HepG2 (cell line): ENCODE measurements at regions not wholly inside any gene's neighbourhood (a gene's known extent, or its start where the extent isn't known, plus 50 kb on each side); places are given as distances from the start of the nearest gene placed in this dataset.

Experiments
- ATAC-seq: fragments of 200-7000 bp; cut with Tn5 transposase; 3 replicates; pipeline ENCODE4 v1.9.1; 2020; ENCODE audit warnings: mild to moderate bottlenecking, moderate library complexity
- BruUV-seq: library from RNA; stranded (reverse); fragments of 400-500 nt; replicated peaks from 2 replicates; lab custom pipeline; 2021; lab: Mats Ljungman, UMichigan
- CTCF ChIA-PET: fragments of 300-600 bp; formaldehyde crosslinking; extraction: SDS; loops from one replicate; lab custom pipeline; 2021; ENCODE audit warnings: low total read pairs, inconsistent platforms, low intra/inter-chr PET ratio; lab: Yijun Ruan, JAX
- POLR2A ChIA-PET: fragments of 350-600 bp; sonication (Branson Sonifier 250); formaldehyde crosslinking; loops from one replicate; lab custom pipeline; 2020; ENCODE audit warnings: antibody characterized with exemption, inconsistent platforms; lab: Yijun Ruan, JAX
- DNase-seq: peaks from one replicate; pipeline ENCODE4 v3.0.0-alpha.2; 2015; ENCODE audit warnings: low spot score
- FAIRE-seq: peaks from 3 replicates; lab custom pipeline; 2011; peaks lifted over from hg19 to GRCh38; lab: Jason Lieb, UNC
- H2AFZ ChIP-seq: one replicate; pipeline ENCODE4 v1.6.1; 2011; ENCODE audit warnings: low read length, inconsistent platforms
- H3K27ac ChIP-seq: fragments of 300-600 bp; 3 replicates; pipeline ENCODE4 v1.8.0; 2011; ENCODE audit warnings: mixed run types, mild to moderate bottlenecking, mixed read lengths, low read length, inconsistent platforms; ENCODE audit not compliant: insufficient read depth; ENCODE audit errors: extremely low read length
- H3K27me3 ChIP-seq, 2 experiments: fragments of 200-600 bp in 1 of 2; 2 replicates in 1 of 2; 3 replicates in 1 of 2; pipeline versions ENCODE4 v1.6.0 to v1.8.0; 2011; ENCODE audit warnings: low read length in 2 of 2, mild to moderate bottlenecking in 2 of 2, moderate library complexity in 2 of 2, inconsistent platforms in 1 of 2; ENCODE audit not compliant: insufficient read depth in 2 of 2, control insufficient read depth in 1 of 2
- H3K36me3 ChIP-seq, 2 experiments: fragments of 200-600 bp in 1 of 2; replicated peaks in 1 of 2; 2 replicates in 1 of 2; 3 replicates in 1 of 2; pipeline versions ENCODE4 v1.5.1 to v1.8.0; 2011; ENCODE audit warnings: low read length in 2 of 2, inconsistent platforms in 1 of 2; ENCODE audit not compliant: insufficient read depth in 2 of 2, control insufficient read depth in 1 of 2
- H3K4me1 ChIP-seq: 2 replicates; pipeline ENCODE4 v1.5.1; 2012; ENCODE audit warnings: low read length, inconsistent platforms; ENCODE audit not compliant: insufficient read depth
- H3K4me2 ChIP-seq: 2 replicates; pipeline ENCODE4 v1.6.0; 2011; ENCODE audit warnings: low read depth, low read length, inconsistent platforms
- H3K4me3 ChIP-seq, 3 experiments: fragments of 200-600 bp in 1 of 3; sonication (generic), shearing (Covaris generic) in 1 of 3; replicated peaks in 1 of 3; 2 replicates each; pipeline ENCODE4 v1.5.1; 2011 to 2016; ENCODE audit warnings: low read length in 3 of 3, inconsistent platforms in 2 of 3, low read depth in 2 of 3, mild to moderate bottlenecking in 2 of 3, control low read depth in 1 of 3, mixed read lengths in 1 of 3; ENCODE audit not compliant: insufficient read depth in 1 of 3
- H3K79me2 ChIP-seq: one replicate; pipeline ENCODE4 v1.6.1; 2011; ENCODE audit warnings: low read length, inconsistent platforms; ENCODE audit not compliant: insufficient read depth
- H3K9ac ChIP-seq: 2 replicates; pipeline ENCODE4 v1.6.0; 2011; ENCODE audit warnings: mild to moderate bottlenecking, low read depth, low read length, inconsistent platforms; ENCODE audit not compliant: insufficient read depth
- H3K9me3 ChIP-seq: 2 replicates; pipeline ENCODE4 v1.5.1; 2012; ENCODE audit warnings: mild to moderate bottlenecking, low read length
- H4K20me1 ChIP-seq: 2 replicates; pipeline ENCODE4 v1.6.0; 2011; ENCODE audit warnings: inconsistent platforms, mild to moderate bottlenecking, low read length, moderate library complexity; ENCODE audit not compliant: insufficient read depth
- CEBPG ChIP-seq: IDR thresholded peaks from 2 replicates; pipeline ENCODE4 v1.6.1; 2016
- CHD4 ChIP-seq: fragments of 200-600 bp; sonication (generic); IDR thresholded peaks from 2 replicates; pipeline ENCODE4 v1.7.0; 2017; ENCODE audit warnings: mild to moderate bottlenecking, low read length, borderline replicate concordance
- EP300 ChIP-seq, 3 experiments: sonication (generic) in 1 of 3; formaldehyde crosslinking in 1 of 3; IDR thresholded peaks; 2 replicates each; pipeline versions ENCODE4 v1.5.1 to v1.6.1; 2011 to 2020; ENCODE audit warnings: low read depth in 2 of 3, low read length in 2 of 3, borderline replicate concordance in 1 of 3, improper control_type of control experiment in 1 of 3, mild to moderate bottlenecking in 1 of 3, missing genetic modification reagents in 1 of 3, moderate library complexity in 1 of 3
- GATAD2A ChIP-seq: IDR thresholded peaks from 2 replicates; pipeline ENCODE4 v1.6.1; 2016
- IRF2 ChIP-seq: IDR thresholded peaks from 2 replicates; pipeline ENCODE4 v1.6.1; 2018; ENCODE audit warnings: missing genetic modification reagents, missing compliant biosample characterization
- ISX ChIP-seq: sonication (generic); formaldehyde crosslinking; conservative IDR thresholded peaks from 2 replicates; pipeline ENCODE4 v1.5.0; 2020; ENCODE audit warnings: missing genetic modification reagents
- KMT2B ChIP-seq: IDR thresholded peaks from 2 replicates; pipeline ENCODE4 v1.6.1; 2016; ENCODE audit warnings: missing genetic modification reagents, missing compliant biosample characterization
- MXD3 ChIP-seq: IDR thresholded peaks from 2 replicates; pipeline ENCODE4 v1.6.1; 2016; ENCODE audit warnings: mild to moderate bottlenecking, missing biosample characterization, missing genetic modification reagents
- MXD4 ChIP-seq: IDR thresholded peaks from 2 replicates; pipeline ENCODE4 v1.6.1; 2016; ENCODE audit warnings: mild to moderate bottlenecking, missing biosample characterization, missing genetic modification reagents
- NCOA2 ChIP-seq: sonication (generic); formaldehyde crosslinking; IDR thresholded peaks from 2 replicates; pipeline ENCODE4 v1.8.0; 2022; ENCODE audit warnings: inconsistent platforms
- REL ChIP-seq: sonication (generic); formaldehyde crosslinking; conservative IDR thresholded peaks from 2 replicates; pipeline ENCODE4 v1.8.0; 2022; ENCODE audit warnings: mild to moderate bottlenecking, missing genetic modification reagents, moderate library complexity
- ZBTB46 ChIP-seq: sonication (generic); formaldehyde crosslinking; IDR thresholded peaks from 2 replicates; pipeline ENCODE4 v1.4.0; 2020; ENCODE audit warnings: mild to moderate bottlenecking, missing genetic modification reagents, borderline replicate concordance
- ZNF280B ChIP-seq: sonication (generic); formaldehyde crosslinking; IDR thresholded peaks from 2 replicates; pipeline ENCODE4 v1.5.0; 2020; ENCODE audit warnings: missing genetic modification reagents, mild to moderate bottlenecking, borderline replicate concordance
- ZNF431 ChIP-seq: sonication (generic); formaldehyde crosslinking; IDR thresholded peaks from 2 replicates; pipeline ENCODE4 v1.9.0; 2022; ENCODE audit warnings: missing genetic modification reagents, low read depth, mild to moderate bottlenecking, borderline replicate concordance
- WGBS: methylation state at CpG from one replicate; pipeline ENCODE4 v1.1.6; 2017; ENCODE audit warnings: low lambda C conversion rate; 5-methylcytosine and 5-hydroxymethylcytosine counted together
- in situ Hi-C: cut with HindIII; loops from 2 replicates; pipeline ENCODE4 v1.10.0; 2017; ENCODE audit warnings: low pct_unique_long_range_greater_than_20kb; ENCODE audit not compliant: extremely low pct_ligation_motif_present
- intact Hi-C: fragments of 100-400 bp; cut with micrococcal nuclease; formaldehyde crosslinking; loops from one replicate; pipeline ENCODE4 v1.10.0; 2022; ENCODE audit not compliant: unreplicated experiment
- TF ChIP-seq, protein P1 (sequence below): sonication (generic); formaldehyde crosslinking; IDR thresholded peaks from 2 replicates; pipeline ENCODE4 v1.4.0; 2020; ENCODE audit warnings: mild to moderate bottlenecking, missing genetic modification reagents
- TF ChIP-seq, protein P2 (sequence below): sonication (generic); formaldehyde crosslinking; IDR thresholded peaks from 2 replicates; pipeline ENCODE4 v1.5.0; 2020; ENCODE audit warnings: mild to moderate bottlenecking, missing genetic modification reagents

DNA sequence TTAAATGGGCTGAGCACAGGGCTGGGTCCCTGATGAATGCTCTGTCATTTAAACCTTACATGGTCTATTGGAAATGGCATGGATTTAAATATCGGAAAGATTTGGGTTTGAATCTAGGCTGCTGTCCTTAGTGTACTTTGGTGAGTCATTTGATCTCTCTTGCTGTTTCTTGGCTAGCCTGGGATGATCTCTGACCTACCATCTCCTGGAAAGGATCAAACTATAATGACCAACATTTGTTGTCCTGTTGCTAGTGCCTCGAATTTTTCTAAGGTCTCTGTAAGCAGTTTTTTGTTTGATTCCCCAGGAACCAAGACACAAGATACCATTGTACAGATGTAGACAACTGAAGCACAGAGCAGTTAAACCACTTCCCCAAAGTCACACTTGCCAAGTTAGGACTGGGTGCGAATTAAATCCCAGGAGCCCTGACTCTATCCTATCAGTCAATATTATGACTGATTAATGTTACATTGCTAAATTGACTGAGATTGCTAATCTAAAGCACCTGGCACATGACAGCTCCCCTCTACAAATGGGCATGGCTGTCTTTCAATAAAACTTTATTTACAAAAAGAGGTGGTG is 244.9 kb upstream of the MCTP2 start:
- ChIA-PET POLR2A (no interaction called here), CTCF (no interaction called here)
- Histone ChIP-seq H3K9me3 (no peaks in the 10 kb centered on the region), H4K20me1 (no peaks in the 10 kb centered on the region), H3K27me3 (no peaks in the 10 kb centered on the region), H3K4me1 (no peaks in the 10 kb centered on the region), H3K4me2 (no peak overlapping the region), H3K27ac (no peak overlapping the region), H2AFZ (no peak overlapping the region), H3K36me3 (no peaks in the 10 kb centered on the region), H3K79me2 (no peaks in the 10 kb centered on the region), H3K9ac (no peak overlapping the region), H3K4me3 (no peak overlapping the region)
- DNase-seq (no peak), ATAC-seq (no peak), FAIRE-seq (no peak)
- intact Hi-C loops (no loop called here), in situ Hi-C loops (no loop called here)
- BruUV-seq: no TSS peak
- 33% methylated on average over 3 of the region's 3 CpGs for WGBS
- TF ChIP-seq GATAD2A (CRISPR knock-in tag) (no peak), KMT2B (CRISPR knock-in tag) (no peak), MXD3 (CRISPR knock-in tag) (no peak), MXD4 (CRISPR knock-in tag) (no peak), ISX (CRISPR knock-in tag) (no peak), CHD4 (no peak), IRF2 (CRISPR knock-in tag) (no peak), REL (no peak), ZNF431 (CRISPR knock-in tag) (no peak), ZBTB46 (CRISPR knock-in tag) (no peak), ZNF280B (CRISPR knock-in tag) (no peak), EP300 (IDR thresholded peaks at IDR 0.05; ENCODE audit: low read depth in 2 of 2, low read length in 2 of 2) (no peak), EP300 (CRISPR knock-in tag; IDR thresholded peaks at IDR 0.05; ENCODE audit: borderline replicate concordance) (no peak), CEBPG (CRISPR knock-in tag) (no peak), NCOA2 (CRISPR knock-in tag) (no peak)
- TF ChIP-seq, protein P1, sequence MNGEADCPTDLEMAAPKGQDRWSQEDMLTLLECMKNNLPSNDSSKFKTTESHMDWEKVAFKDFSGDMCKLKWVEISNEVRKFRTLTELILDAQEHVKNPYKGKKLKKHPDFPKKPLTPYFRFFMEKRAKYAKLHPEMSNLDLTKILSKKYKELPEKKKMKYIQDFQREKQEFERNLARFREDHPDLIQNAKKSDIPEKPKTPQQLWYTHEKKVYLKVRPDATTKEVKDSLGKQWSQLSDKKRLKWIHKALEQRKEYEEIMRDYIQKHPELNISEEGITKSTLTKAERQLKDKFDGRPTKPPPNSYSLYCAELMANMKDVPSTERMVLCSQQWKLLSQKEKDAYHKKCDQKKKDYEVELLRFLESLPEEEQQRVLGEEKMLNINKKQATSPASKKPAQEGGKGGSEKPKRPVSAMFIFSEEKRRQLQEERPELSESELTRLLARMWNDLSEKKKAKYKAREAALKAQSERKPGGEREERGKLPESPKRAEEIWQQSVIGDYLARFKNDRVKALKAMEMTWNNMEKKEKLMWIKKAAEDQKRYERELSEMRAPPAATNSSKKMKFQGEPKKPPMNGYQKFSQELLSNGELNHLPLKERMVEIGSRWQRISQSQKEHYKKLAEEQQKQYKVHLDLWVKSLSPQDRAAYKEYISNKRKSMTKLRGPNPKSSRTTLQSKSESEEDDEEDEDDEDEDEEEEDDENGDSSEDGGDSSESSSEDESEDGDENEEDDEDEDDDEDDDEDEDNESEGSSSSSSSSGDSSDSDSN: no peak
- TF ChIP-seq, protein P2, sequence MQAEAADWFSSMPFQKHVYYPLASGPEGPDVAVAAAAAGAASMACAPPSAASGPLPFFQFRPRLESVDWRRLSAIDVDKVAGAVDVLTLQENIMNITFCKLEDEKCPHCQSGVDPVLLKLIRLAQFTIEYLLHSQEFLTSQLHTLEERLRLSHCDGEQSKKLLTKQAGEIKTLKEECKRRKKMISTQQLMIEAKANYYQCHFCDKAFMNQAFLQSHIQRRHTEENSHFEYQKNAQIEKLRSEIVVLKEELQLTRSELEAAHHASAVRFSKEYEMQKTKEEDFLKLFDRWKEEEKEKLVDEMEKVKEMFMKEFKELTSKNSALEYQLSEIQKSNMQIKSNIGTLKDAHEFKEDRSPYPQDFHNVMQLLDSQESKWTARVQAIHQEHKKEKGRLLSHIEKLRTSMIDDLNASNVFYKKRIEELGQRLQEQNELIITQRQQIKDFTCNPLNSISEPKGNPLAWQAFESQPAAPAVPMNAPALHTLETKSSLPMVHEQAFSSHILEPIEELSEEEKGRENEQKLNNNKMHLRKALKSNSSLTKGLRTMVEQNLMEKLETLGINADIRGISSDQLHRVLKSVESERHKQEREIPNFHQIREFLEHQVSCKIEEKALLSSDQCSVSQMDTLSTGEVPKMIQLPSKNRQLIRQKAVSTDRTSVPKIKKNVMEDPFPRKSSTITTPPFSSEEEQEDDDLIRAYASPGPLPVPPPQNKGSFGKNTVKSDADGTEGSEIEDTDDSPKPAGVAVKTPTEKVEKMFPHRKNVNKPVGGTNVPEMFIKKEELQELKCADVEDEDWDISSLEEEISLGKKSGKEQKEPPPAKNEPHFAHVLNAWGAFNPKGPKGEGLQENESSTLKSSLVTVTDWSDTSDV (CRISPR knock-in tag): no peak
